ENCODE measurements at regions not wholly inside any gene's neighbourhood (a gene's known extent, or its start where the extent isn't known, plus 50 kb on each side); places are given as distances from the start of the nearest gene placed in this dataset.

- no peak for TF ChIP-seq CTCF (conservative IDR thresholded peaks at IDR 0.05)
- TF ChIP-seq ZFX (IDR thresholded peaks at IDR 0.05) = no peak
Observed at GRCh38 chr22:11629661-11630385, 3898.2 kb upstream of the OR11H1 start.

Measured in C4-2B (cell line).